LHCN-M2 (cell line): ENCODE measurements at regions not wholly inside any gene's neighbourhood (a gene's known extent, or its start where the extent isn't known, plus 50 kb on each side); places are given as distances from the start of the nearest gene placed in this dataset.

Experiments
- DNase-seq: peaks from one replicate; pipeline ENCODE4 v3.0.0-alpha.2; 2012; ENCODE audit warnings: low read depth

DNA sequence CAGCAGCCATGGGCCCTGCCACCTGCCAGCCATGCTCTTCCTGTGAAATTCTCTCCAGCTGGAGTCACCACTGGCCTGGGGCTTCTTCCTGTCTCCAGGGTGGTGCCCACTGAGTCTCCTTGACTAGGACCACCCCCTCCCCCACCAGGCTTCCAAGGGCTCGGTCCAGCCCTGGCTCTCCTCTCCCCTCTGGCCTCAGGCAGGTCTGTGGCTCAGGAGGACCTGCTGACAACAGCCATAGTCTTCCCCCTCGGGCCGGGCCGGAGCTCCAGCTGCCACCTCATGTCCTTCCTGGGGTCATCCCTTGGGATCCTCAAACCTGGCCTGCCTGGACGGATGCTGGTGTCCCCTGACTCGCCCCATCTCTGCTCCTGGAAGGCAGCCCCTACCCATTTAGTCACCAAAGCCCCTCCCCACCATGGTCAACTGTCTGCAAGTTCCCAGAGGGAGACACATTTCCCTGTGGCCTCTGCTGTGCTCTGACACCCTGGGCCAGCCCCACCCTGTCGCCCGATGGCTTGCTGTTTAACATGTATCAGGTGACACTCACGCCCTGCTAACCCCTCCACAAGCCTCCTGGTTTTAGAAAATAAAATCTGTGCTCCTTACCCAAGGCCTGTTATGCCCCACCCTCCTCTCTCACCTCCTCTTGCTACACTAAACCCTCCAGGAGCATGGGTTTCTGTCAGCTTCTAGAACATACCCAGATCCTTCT is 186.2 kb downstream of the RBFOX3 start:
- no peak for DNase-seq

DNA sequence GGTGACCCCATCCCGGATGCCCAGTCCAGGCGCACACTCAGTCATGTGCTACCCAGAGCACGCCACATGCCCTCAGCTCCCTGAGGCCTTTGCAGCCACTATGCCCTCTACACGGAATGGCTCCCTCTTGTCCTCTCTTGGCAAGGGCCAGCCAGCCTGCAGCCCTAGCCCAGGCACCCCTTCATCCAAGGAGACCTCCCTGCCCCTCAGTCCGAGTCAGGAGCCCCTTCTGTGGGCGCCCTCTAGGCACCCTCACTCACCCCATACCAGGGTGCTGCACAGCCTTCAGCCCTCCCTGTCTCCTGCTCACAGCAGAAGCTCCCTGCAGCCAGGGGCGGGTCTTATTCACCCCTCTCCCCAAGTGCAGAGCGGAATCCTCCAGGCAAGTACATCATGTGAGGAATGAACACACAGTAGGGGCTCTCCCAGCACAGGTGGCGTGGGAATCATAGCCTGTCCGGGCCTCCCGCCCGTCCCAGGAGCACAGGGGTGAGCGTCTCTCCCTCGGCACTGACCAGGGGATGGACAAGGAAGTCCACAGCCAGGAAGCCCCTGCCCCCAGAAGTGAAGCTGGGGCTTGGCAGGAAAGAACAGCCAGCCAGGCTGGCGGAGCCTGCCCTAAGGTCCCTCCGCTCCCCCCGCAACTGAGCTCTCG is 186.9 kb downstream of the RBFOX3 start:
- DNase-seq, result no peak

DNA sequence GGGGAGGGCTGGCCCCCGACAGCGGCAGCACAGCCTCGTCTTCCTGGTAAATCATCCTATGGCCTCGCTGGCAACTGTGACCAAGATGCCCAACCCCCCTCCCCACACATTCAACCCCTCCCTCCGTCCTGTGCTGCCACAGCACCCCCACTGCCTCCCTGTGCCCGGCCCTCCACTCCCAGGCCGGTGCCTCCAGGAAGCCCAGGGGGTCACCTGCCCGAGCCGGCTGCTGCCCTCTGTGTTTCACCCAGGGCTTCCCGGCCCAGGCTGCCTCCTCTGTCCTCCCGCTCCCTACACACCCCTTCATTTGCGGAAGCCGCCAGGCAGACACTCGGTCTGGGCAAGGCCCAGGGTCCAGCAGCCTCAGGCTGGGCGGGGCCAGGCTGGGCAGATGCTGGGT is 188.6 kb downstream of the RBFOX3 start:
- no peak for DNase-seq

DNA sequence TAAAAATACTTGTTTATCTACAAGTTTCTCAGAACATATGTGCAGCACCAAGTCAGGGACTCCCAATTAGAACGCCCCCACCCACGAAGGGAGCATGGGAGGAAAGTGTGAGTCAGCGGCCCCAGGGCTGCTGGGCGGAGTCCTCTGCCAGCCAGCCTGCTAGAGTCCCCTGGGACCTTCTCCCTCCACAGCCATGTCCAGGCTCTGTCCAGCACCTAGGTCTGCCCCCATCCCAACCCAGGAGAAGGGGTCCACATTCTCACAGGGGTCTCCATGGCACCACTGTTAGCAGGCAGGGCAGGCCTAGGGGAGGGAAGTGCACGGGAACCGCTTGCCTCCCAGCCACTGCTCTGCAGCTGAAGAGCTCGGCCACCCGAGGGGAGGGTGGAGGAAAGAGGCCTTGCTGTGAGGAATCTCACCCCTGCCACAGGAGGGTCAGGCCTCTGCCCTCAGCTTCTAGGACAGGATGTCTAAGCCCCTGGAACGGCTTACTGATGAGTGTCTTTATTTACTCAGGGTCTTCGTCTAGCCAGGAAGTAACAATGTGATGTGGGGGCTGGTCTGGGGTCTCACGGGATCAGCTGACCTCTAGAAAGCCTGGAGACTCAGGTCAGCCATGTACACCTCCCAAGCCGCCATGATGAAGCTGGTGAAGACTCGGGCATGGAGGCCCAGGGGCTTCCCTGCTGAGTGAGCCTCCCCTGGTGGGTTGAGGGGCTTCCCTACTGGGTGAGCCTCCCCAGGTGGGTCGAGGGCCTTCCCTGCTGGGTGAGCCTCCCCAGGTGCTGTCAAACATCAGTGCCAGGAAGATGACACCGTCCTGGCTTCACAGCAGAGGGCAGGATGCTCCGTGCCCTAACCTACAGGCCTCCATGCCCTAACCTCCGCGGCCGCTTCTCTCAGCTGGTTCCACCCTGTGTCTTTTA is 190.3 kb downstream of the RBFOX3 start:
- peak; percentile 6 for DNase-seq

DNA sequence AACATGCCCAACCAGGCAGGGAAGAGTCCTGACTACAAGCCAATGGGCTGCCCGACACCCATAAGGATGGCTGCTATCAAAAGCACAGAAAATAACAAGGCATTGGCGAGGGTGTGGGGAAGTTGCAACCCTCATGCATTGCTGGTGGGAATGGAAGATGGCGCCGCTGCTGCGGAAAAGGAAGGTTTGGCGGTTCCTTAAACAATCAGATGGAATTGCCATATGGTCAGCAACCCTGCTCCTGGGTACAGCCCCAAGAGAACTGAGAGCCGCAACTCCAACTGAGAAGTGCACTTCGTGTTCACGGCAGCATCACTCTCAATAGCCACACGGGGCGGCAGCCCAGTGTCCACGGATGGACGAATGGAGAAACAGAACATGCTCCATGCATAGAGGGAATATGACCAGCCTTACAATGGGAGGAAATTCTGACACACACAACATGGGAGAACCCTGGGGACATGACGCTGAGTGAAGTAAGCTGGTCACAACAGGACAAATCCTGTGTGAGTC is 193.3 kb downstream of the RBFOX3 start:
- DNase-seq, result no peak

DNA sequence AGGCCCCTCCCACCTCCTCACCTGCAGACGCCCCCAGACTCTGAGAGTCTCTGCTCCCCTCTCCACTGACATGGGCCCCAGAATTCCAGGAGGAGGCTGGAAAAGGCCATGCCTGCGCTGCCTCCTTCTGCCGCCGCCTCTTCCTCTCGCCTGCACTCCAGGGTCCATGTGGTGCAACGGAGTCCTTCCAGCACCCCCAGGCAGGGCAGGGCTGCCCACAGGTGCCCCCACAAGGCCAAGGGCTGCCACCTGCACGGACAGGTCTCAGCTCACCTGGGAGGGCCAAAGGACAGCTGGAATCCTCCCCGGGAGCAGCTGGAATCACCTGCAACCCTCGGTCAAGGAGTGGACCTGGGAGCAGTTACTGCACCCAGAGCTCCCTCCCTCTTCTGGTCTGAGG is 194.9 kb downstream of the RBFOX3 start:
- no peak for DNase-seq

DNA sequence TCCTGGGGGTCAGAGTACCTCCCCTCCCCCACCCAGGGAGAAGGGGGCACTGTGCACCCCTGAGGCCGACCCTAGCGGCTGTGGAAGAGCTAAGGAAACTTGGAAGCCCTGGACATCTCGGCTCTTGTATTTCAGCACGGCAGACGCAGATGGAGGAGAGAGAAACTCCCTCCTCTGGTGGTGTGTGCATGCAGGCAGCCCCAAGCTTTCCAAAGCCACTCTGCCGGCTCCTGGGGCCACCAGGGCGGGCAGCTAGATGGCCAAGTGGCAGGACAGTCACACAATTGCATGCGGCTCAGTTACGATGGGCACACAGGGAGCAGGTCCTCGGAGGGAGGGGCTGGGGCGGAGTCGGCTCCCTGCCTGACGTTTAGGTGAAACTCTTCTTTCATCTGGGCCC is 195.5 kb downstream of the RBFOX3 start:
- no peak for DNase-seq

DNA sequence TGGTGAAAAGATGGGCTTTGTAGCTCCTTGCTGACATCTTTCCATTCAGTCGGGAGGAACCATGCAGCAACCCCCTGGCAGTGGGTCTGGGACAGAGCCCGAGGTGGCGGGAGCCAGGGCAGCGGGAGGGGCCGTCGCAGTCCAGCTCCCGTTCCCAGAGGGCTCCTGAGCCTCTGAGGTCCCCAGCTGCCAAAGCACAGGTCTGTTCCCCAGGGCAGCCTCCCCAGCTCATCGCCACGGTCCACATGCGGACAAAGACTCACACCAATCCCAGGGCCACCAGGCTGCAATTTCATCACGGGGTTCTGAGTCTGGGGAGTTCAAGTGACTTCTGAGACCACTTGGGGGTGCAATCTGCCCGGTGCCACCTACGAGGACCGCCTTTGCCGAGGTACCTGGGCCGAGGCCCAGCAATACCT is 196.0 kb downstream of the RBFOX3 start:
- DNase-seq, result no peak

DNA sequence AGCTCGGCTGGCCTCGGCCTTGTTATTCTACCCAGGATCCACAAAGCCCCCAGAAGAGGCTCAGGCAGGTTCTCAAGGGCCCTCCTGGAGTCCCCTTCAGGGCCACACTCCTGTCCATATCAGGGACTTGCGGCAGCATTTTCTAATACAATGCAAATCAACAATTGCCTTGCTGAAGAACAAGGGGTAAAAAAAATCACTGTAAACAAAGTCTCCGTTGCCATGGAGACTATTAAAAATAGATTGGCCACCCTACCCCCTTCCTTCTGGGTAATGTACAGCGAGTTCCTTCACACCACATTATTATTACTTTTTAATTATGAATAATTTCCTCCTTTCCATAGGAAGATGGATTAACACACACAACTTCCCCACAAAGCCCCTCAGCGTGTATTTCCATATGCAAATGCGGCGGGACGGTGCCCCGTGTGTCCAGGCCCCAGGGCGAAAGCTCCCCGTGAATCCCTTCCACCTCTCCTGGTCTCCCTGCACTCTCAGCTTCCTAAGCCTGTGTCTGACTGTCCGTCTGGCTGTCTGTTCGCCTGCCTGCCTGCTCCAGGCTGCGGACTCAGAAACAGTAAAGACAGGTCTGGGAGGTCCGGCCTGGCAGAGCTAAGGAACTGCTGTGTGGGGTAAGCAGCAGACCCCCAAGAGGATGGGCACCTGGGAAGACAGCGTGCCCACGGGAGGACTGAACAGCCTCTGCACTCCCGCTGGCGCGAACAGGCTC is 196.6 kb downstream of the RBFOX3 start:
- DNase-seq, result no peak

DNA sequence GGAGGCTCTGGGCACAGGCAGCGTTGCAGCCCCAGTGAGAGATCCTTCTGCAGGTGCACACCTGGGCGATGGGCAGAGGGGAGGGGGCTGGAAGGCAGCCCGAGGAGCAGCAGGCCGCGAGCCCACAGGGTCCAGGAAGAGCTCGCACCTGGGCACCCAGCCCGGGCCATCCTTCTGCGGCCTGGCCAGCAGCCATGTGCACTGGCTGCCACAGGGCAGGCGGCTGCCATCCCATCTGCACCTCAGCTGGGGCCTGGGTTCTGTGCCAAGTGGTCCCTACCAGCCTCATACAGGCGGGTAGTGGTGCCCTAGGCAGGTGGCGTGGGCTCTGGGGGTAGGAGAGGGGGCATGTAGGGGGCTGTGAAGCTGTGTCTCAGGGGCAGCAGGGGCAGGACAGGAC is 197.2 kb downstream of the RBFOX3 start:
- DNase-seq, result no peak

DNA sequence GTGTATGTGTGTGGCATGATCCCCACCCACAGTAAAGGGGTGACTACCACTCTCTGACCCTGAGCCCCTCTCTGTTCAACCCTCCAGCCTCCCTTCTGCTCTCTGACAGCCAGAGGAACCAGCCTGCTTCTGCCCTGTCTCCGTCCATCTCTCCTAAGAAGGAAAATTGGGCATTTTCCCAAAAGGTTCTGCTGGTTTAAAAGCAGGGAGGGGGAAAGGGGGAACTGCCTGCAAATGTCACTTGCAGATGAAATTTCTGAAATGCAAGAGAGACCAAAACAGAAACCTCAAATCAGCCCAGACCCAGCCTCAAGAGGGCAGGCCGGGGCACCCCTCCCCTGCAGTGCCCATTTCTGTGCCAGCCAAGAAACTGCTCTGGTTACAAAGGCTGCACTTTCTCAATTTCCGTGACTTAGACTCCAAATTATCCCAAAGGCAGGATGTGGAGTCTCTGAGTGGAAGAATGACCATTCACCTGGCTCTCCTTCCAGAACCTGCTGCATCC is 197.9 kb downstream of the RBFOX3 start:
- DNase-seq, result no peak

DNA sequence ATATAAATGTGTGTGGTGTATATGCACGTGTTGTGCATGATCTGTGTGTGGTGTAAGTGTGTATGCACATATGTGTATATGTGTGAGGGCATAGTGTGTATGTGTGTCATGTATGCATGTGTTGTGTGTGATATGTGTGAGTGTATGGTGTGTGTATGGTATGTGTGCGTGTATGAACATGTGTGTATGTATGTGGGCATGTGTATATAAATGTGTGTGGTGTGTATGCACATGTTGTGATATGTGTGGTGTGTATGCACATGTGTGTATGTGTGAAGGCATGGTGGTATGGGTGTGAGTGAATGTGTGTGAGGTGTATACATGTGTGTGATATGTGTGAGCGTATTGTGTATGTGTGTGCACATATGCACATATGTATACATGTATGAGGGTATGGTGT is 198.7 kb downstream of the RBFOX3 start:
- no peak for DNase-seq

DNA sequence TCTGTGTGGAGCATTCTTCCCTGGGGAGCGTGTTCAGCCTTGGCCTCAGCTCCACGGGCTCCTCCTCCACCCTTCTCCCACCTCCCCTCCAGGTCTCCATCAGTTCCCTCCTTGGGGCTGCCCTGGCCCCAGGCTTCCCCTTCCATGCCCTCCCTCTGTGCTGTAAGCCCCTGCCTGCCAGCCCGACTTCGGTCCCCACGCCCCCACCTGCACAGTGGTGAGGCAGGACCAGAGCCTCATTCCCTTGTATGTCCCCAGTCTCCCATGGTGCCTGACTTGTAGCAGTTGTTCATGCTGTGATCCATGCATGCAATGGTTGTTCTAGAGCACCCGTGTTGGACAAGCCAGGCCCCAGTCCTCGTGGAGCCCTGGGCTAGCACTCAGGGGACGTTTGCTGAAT is 199.4 kb downstream of the RBFOX3 start:
- DNase-seq, result no peak

DNA sequence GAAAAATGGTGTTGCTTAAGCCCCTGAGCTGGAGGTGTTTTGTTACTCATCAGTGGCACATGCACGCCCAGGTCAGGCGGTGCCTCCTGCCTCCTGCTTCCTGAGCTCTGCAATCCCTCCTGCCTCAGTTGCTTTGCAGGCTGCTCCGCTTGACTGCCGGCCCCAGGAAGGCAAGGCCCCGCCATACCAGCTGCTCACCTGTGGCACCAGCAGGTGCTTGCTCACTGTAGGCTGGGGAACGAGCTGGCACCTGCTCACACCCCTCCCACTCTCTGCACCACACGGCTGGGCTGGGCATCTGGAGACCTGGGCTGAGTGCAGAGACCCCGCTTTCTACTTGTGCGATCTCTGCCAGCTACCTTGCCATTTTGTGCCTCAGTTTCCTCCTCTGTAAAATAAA is 200.2 kb downstream of the RBFOX3 start:
- DNase-seq, result no peak

DNA sequence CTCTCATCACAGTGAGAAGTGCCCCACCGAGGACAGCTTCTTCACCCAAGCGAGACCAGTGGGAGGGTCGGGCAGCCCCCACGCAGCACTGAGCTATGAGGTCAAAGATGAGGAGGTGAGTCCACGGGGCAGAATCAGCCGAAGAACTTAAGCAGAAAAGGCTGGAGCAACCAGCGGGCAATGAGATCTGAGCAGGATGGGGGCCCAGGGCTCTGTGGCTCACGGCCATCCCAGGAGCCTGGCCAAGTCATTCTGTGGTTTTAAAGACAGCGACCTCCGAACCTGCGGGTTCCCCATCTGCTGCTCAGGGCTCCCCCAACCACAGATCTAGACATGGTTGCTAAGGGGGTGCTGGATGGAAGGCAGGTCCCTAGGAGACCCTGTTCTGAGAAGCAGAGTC is 202.6 kb downstream of the RBFOX3 start:
- DNase-seq, result no peak

DNA sequence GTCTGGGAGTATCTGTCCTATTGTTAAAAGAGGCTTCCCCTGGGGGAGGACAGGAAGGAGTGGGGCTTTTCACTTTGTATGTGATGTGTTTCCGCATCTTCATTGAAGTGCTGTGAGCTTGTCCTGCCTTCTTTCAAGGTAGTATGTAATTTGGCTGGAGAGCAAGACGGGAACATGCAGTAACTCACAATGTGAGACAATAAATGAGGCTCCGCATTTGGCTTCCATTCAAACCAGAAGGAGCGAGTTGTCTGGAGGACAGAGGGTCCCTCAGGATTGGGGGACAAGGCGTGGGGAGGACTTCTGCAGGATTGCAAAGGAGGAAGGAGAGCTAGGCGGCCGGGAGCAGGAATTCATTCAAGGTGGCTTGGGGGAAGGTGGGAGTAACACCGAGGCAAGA is 203.5 kb downstream of the RBFOX3 start:
- no peak for DNase-seq

DNA sequence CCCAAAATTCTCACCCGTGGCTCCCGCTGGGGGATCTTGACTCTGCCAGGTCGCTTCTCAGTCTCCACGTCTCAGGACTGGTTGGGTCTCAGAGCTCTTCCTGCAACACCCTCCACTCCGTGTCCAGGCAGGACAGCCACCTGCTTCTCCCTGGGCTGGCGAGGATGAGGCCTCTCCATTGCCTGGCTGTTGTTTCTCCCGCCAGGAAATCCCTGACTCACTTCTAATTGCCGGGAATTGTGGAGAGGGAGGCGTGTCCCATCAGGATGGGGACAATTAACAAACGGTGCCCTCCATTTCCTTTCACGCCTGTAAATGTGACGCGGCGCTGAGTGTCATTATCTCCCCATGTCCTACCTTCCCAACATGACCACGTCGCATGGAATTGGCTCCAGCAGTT is 204.5 kb downstream of the RBFOX3 start:
- no peak for DNase-seq

DNA sequence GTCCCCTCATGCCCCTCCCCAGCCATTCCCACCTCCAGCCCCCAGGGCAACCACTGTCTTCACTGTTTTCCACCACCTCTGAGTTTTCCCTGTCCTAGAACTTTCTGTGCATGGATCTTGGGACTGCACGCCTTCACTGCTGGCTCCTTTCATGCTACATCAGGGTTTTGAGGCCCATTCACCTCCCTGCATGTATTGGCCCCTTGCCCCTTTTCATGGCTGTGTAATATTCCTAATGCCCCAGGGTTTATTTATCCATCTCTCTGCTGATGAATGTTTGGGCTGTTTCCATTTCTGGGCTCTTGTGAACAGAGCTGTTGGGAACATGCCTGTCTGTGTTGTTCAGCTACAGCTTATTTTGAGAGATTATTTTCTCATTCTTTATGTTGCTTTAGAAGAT is 205.0 kb downstream of the RBFOX3 start:
- DNase-seq, result no peak

DNA sequence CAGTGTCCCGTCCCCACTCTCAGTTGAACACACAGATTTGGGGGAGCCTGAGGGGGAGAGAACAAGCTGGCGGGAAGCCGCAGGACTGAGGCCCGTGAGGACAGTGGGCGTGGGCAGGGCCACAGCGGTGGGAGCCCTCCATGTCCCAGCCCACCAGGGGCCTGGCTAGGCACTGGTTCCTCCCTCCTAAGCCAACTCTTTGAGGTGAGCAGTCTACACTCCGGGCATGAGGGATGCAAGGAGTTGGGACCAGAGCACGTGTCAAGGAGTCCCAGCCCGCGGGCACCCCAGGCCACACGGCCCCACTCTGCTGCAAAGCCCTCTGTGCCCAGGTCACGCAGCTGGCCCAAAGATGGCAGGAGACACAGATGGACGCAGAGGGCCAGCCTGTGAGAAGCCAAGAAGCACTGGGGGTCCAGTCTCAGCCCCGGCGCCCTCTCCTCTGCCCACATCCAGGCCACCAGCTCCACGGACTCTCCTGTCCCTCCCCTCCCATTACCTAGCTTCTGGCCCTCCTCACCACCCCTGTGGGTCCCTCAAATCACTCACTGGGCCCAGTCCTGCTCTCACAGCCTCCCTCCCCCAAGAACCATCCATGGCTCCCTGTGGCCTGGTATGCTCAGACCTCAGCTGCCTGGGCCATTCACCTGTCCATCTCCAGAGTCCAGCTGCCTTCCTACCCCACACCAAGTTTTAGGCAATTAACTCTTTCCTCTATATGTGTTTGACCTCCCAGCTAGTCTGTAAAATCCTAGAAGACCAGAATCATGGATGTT is 206.5 kb downstream of the RBFOX3 start:
- DNase-seq, result no peak
